ENCODE measurements at regions not wholly inside any gene's neighbourhood (a gene's known extent, or its start where the extent isn't known, plus 50 kb on each side); places are given as distances from the start of the nearest gene placed in this dataset.

DNA sequence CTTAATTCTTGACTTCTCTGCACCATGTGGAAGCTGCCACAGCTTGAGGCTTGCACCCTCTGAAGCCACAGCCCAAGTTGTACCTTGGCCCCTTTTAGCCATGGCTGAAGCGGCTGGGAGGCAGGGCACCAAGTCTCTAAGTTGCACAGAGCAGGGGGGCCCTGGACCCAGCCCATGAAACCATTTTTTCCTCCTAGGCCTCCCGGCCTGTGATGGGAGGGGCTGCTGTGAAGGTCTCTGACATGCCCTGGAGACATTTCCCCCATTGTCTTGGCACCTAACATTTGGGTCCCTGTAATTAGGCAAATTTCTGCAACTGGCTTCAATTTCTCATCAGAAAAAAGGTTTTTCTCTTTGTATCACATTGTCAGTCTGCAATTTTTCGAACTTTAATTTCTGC lies 92.8 kb upstream of the GALNT15 start:
- H3K4me3 Mint-ChIP-seq = no peak overlapping the region
- no peak overlapping the region for H3K27ac Mint-ChIP-seq
- H3K36me3 ChIP-seq (ENCODE audit: insufficient read depth) = no peaks in the 10 kb centered on the region
- H3K27me3 Mint-ChIP-seq (ENCODE audit: insufficient read depth, low read depth, poor library complexity) = peaks cover 2% of the 10 kb centered on the region
- H3K9me3 Mint-ChIP-seq = peaks cover 72% of the 10 kb centered on the region
- H3K4me2 ChIP-seq = no peak overlapping the region
- no peaks in the 10 kb centered on the region for H3F3A ChIP-seq (replicated peaks; ENCODE audit: low read depth)
- H3K4me1 ChIP-seq (ENCODE audit: insufficient read depth) = no peaks in the 10 kb centered on the region
- peaks cover 18% of the 10 kb centered on the region; the same call in 2 of the 3 replicates for H3K36me3 Mint-ChIP-seq (ENCODE audit: low read depth)
- no peak overlapping the region for H3K27ac ChIP-seq (ENCODE audit: low read depth)
- no peaks in the 10 kb centered on the region for H4K20me1 ChIP-seq (replicated peaks; ENCODE audit: insufficient read depth)
- DNase-seq (ENCODE audit: low spot score) = no peak
- 0 out of 2 replicates have a peak, but pooled peaks cover 3% of the 10 kb centered on the region for H3K9me2 ChIP-seq (ENCODE audit: insufficient read depth)
- H3K27me3 ChIP-seq (ENCODE audit: insufficient read depth) = no peaks in the 10 kb centered on the region
- no peaks in the 10 kb centered on the region for H3K4me1 Mint-ChIP-seq
- H2AFZ ChIP-seq = no peak overlapping the region
- H3K4me3 ChIP-seq = no peak overlapping the region
- TF ChIP-seq STAT1 (IDR thresholded peaks at IDR 0.05; ENCODE audit: unreplicated experiment) = no peak
- TF ChIP-seq, protein P1, sequence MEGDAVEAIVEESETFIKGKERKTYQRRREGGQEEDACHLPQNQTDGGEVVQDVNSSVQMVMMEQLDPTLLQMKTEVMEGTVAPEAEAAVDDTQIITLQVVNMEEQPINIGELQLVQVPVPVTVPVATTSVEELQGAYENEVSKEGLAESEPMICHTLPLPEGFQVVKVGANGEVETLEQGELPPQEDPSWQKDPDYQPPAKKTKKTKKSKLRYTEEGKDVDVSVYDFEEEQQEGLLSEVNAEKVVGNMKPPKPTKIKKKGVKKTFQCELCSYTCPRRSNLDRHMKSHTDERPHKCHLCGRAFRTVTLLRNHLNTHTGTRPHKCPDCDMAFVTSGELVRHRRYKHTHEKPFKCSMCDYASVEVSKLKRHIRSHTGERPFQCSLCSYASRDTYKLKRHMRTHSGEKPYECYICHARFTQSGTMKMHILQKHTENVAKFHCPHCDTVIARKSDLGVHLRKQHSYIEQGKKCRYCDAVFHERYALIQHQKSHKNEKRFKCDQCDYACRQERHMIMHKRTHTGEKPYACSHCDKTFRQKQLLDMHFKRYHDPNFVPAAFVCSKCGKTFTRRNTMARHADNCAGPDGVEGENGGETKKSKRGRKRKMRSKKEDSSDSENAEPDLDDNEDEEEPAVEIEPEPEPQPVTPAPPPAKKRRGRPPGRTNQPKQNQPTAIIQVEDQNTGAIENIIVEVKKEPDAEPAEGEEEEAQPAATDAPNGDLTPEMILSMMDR (conservative IDR thresholded peaks at IDR 0.05; ENCODE audit: low read depth in 2 of 2) = no peak
- TF ChIP-seq CREB1 (CRISPR knock-in tag; IDR thresholded peaks at IDR 0.05; ENCODE audit: low read depth) = no peak
- TF ChIP-seq, protein P2, sequence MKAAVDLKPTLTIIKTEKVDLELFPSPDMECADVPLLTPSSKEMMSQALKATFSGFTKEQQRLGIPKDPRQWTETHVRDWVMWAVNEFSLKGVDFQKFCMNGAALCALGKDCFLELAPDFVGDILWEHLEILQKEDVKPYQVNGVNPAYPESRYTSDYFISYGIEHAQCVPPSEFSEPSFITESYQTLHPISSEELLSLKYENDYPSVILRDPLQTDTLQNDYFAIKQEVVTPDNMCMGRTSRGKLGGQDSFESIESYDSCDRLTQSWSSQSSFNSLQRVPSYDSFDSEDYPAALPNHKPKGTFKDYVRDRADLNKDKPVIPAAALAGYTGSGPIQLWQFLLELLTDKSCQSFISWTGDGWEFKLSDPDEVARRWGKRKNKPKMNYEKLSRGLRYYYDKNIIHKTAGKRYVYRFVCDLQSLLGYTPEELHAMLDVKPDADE (IDR thresholded peaks at IDR 0.05) = no peak
- TF ChIP-seq, protein P3, sequence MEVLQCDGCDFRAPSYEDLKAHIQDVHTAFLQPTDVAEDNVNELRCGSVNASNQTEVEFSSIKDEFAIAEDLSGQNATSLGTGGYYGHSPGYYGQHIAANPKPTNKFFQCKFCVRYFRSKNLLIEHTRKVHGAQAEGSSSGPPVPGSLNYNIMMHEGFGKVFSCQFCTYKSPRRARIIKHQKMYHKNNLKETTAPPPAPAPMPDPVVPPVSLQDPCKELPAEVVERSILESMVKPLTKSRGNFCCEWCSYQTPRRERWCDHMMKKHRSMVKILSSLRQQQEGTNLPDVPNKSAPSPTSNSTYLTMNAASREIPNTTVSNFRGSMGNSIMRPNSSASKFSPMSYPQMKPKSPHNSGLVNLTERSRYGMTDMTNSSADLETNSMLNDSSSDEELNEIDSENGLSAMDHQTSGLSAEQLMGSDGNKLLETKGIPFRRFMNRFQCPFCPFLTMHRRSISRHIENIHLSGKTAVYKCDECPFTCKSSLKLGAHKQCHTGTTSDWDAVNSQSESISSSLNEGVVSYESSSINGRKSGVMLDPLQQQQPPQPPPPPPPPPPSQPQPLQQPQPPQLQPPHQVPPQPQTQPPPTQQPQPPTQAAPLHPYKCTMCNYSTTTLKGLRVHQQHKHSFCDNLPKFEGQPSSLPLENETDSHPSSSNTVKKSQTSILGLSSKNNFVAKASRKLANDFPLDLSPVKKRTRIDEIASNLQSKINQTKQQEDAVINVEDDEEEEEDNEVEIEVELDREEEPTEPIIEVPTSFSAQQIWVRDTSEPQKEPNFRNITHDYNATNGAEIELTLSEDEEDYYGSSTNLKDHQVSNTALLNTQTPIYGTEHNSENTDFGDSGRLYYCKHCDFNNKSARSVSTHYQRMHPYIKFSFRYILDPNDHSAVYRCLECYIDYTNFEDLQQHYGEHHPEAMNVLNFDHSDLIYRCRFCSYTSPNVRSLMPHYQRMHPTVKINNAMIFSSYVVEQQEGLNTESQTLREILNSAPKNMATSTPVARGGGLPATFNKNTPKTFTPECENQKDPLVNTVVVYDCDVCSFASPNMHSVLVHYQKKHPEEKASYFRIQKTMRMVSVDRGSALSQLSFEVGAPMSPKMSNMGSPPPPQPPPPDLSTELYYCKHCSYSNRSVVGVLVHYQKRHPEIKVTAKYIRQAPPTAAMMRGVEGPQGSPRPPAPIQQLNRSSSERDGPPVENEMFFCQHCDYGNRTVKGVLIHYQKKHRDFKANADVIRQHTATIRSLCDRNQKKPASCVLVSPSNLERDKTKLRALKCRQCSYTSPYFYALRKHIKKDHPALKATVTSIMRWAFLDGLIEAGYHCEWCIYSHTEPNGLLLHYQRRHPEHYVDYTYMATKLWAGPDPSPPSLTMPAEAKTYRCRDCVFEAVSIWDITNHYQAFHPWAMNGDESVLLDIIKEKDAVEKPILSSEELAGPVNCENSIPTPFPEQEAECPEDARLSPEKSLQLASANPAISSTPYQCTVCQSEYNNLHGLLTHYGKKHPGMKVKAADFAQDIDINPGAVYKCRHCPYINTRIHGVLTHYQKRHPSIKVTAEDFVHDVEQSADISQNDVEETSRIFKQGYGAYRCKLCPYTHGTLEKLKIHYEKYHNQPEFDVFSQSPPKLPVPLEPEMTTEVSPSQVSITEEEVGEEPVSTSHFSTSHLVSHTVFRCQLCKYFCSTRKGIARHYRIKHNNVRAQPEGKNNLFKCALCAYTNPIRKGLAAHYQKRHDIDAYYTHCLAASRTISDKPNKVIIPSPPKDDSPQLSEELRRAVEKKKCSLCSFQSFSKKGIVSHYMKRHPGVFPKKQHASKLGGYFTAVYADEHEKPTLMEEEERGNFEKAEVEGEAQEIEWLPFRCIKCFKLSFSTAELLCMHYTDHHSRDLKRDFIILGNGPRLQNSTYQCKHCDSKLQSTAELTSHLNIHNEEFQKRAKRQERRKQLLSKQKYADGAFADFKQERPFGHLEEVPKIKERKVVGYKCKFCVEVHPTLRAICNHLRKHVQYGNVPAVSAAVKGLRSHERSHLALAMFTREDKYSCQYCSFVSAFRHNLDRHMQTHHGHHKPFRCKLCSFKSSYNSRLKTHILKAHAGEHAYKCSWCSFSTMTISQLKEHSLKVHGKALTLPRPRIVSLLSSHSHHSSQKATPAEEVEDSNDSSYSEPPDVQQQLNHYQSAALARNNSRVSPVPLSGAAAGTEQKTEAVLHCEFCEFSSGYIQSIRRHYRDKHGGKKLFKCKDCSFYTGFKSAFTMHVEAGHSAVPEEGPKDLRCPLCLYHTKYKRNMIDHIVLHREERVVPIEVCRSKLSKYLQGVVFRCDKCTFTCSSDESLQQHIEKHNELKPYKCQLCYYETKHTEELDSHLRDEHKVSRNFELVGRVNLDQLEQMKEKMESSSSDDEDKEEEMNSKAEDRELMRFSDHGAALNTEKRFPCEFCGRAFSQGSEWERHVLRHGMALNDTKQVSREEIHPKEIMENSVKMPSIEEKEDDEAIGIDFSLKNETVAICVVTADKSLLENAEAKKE (CRISPR knock-in tag; IDR thresholded peaks at IDR 0.05) = no peak
- no peak for TF ChIP-seq POLR2AphosphoS5 (IDR thresholded peaks at IDR 0.05; ENCODE audit: low read depth)
- no peak for TF ChIP-seq ZNF114 (CRISPR knock-in tag; IDR thresholded peaks at IDR 0.05)
- TF ChIP-seq, protein P4, sequence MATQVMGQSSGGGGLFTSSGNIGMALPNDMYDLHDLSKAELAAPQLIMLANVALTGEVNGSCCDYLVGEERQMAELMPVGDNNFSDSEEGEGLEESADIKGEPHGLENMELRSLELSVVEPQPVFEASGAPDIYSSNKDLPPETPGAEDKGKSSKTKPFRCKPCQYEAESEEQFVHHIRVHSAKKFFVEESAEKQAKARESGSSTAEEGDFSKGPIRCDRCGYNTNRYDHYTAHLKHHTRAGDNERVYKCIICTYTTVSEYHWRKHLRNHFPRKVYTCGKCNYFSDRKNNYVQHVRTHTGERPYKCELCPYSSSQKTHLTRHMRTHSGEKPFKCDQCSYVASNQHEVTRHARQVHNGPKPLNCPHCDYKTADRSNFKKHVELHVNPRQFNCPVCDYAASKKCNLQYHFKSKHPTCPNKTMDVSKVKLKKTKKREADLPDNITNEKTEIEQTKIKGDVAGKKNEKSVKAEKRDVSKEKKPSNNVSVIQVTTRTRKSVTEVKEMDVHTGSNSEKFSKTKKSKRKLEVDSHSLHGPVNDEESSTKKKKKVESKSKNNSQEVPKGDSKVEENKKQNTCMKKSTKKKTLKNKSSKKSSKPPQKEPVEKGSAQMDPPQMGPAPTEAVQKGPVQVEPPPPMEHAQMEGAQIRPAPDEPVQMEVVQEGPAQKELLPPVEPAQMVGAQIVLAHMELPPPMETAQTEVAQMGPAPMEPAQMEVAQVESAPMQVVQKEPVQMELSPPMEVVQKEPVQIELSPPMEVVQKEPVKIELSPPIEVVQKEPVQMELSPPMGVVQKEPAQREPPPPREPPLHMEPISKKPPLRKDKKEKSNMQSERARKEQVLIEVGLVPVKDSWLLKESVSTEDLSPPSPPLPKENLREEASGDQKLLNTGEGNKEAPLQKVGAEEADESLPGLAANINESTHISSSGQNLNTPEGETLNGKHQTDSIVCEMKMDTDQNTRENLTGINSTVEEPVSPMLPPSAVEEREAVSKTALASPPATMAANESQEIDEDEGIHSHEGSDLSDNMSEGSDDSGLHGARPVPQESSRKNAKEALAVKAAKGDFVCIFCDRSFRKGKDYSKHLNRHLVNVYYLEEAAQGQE (IDR thresholded peaks at IDR 0.05; ENCODE audit: unreplicated experiment) = no peak
- no peak for TF ChIP-seq ZNF331 (CRISPR knock-in tag; IDR thresholded peaks at IDR 0.05; ENCODE audit: low read depth)
- no peak for TF ChIP-seq EZH2 (IDR thresholded peaks at IDR 0.05; ENCODE audit: low read depth, unreplicated experiment)
- no peak for TF ChIP-seq EZH2phosphoT487 (IDR thresholded peaks at IDR 0.05; ENCODE audit: unreplicated experiment)
- TF ChIP-seq NANOG (IDR thresholded peaks at IDR 0.05; ENCODE audit: borderline replicate concordance) = no peak
- no peak for TF ChIP-seq JUNB (IDR thresholded peaks at IDR 0.05; ENCODE audit: unreplicated experiment)
- no peak for ATAC-seq
- H3K79me2 ChIP-seq (replicated peaks; ENCODE audit: insufficient read depth) = no peaks in the 10 kb centered on the region
